Activated naive CD4-positive, alpha-beta T cell treated with Interleukin-2 at 50 U/mL for 16 hours (primary cell): ENCODE measurements at regions not wholly inside any gene's neighbourhood (a gene's known extent, or its start where the extent isn't known, plus 50 kb on each side); places are given as distances from the start of the nearest gene placed in this dataset.
"Not testable (repeated sequence)": the region's sequence is repeated elsewhere in the genome, so short reads cannot be mapped to it uniquely, and the experiment has no call there.

Source experiments
- DNase-seq: peaks from one replicate; pipeline ENCODE4 v3.0.0-alpha.2; 2020

GRCh38 chr11:15667127-15667725 lies 552.5 kb downstream of the INSC start:
- no peak for DNase-seq

GRCh38 chr11:15668718-15669117 lies 554.0 kb downstream of the INSC start:
- no peak for DNase-seq

GRCh38 chr11:15670520-15671070 lies 555.9 kb downstream of the INSC start:
- no peak for DNase-seq

- no peak for DNase-seq
Observed at GRCh38 chr11:15671216-15671615, 556.5 kb downstream of the INSC start.

- no peak for DNase-seq
Observed at GRCh38 chr11:15672825-15673224, 558.1 kb downstream of the INSC start.

- no peak for DNase-seq
Observed at GRCh38 chr11:15673408-15673831, 558.7 kb downstream of the INSC start.

GRCh38 chr11:15674756-15675155 lies 560.0 kb downstream of the INSC start:
- no peak for DNase-seq

GRCh38 chr11:15675683-15676082 lies 561.0 kb downstream of the INSC start:
- no peak for DNase-seq

GRCh38 chr11:15677181-15677580 lies 562.5 kb downstream of the INSC start:
- no peak for DNase-seq

- DNase-seq: no peak
Observed at GRCh38 chr11:15683528-15683927, 568.8 kb downstream of the INSC start.

GRCh38 chr11:15685306-15685705 lies 570.6 kb downstream of the INSC start:
- no peak for DNase-seq

GRCh38 chr11:15686259-15686658 lies 571.5 kb downstream of the INSC start:
- DNase-seq: not testable (repeated sequence)

- no peak for DNase-seq
Observed at GRCh38 chr11:15687342-15687741, 572.6 kb downstream of the INSC start.

- no peak for DNase-seq
Observed at GRCh38 chr11:15688351-15688792, 573.6 kb downstream of the INSC start.

GRCh38 chr11:15690320-15690719 lies 575.6 kb downstream of the INSC start:
- no peak for DNase-seq

GRCh38 chr11:15692739-15693138 lies 578.0 kb downstream of the INSC start:
- DNase-seq: no peak

GRCh38 chr11:15695096-15695721 lies 580.5 kb downstream of the INSC start:
- no peak for DNase-seq

- DNase-seq: no peak
Observed at GRCh38 chr11:15696069-15696468, 581.3 kb downstream of the INSC start.

- DNase-seq: no peak
Observed at GRCh38 chr11:15697437-15698236, 582.9 kb downstream of the INSC start.

GRCh38 chr11:15698855-15699254 lies 584.1 kb downstream of the INSC start:
- no peak for DNase-seq

- DNase-seq: no peak
Observed at GRCh38 chr11:15699978-15700377, 585.3 kb downstream of the INSC start.

GRCh38 chr11:15700456-15700855 lies 585.7 kb downstream of the INSC start:
- no peak for DNase-seq

- no peak for DNase-seq
Observed at GRCh38 chr11:15704064-15704463, 589.3 kb downstream of the INSC start.

- no peak for DNase-seq
Observed at GRCh38 chr11:15704556-15704955, 589.8 kb downstream of the INSC start.
